ENCODE measurements at regions not wholly inside any gene's neighbourhood (a gene's known extent, or its start where the extent isn't known, plus 50 kb on each side); places are given as distances from the start of the nearest gene placed in this dataset.

DNA sequence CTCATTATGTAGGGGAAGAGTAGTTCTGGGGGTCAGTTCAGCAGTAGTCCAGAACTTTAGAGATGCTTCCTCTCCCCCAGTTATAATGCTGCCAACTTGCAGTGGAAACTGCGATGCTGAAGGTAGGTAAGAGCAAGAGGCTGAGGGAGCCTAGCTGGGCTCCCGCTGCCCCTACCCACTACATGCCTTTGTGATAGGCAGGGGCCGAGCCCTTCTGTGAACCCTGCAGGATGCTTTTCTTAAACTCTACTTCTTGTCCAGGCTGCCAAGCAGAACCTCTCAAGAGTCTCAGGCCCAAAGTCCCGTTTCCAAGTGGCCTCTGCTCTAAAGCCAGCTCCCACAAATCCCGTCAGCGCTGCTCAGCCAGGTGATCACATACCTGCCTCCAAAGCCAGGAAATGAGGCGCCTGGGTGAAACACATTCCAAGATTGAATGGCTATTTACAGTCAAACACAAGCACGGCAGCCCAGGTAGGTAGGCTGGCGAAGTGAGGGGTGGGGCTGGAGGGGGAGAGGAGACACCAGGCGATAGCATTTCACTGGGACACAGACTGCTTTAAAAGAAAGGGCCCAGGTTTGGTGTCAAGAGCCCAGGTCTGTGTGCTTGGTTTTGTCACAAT is 150.7 kb downstream of the CD24 start:
- TF ChIP-seq YY1 (IDR thresholded peaks at IDR 0.05) (no peak), GABPA (IDR thresholded peaks at IDR 0.05 in 1 of 2, conservative IDR thresholded peaks at IDR 0.05 in 1 of 2) (no peak), EGR1 (IDR thresholded peaks at IDR 0.05; ENCODE audit: low read depth in 2 of 2) (no peak), JUND (IDR thresholded peaks at IDR 0.05) (no peak), TAF1 (conservative IDR thresholded peaks at IDR 0.05) (no peak)
- TF ChIP-seq, protein P1, sequence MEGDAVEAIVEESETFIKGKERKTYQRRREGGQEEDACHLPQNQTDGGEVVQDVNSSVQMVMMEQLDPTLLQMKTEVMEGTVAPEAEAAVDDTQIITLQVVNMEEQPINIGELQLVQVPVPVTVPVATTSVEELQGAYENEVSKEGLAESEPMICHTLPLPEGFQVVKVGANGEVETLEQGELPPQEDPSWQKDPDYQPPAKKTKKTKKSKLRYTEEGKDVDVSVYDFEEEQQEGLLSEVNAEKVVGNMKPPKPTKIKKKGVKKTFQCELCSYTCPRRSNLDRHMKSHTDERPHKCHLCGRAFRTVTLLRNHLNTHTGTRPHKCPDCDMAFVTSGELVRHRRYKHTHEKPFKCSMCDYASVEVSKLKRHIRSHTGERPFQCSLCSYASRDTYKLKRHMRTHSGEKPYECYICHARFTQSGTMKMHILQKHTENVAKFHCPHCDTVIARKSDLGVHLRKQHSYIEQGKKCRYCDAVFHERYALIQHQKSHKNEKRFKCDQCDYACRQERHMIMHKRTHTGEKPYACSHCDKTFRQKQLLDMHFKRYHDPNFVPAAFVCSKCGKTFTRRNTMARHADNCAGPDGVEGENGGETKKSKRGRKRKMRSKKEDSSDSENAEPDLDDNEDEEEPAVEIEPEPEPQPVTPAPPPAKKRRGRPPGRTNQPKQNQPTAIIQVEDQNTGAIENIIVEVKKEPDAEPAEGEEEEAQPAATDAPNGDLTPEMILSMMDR (IDR thresholded peaks at IDR 0.05; ENCODE audit: low read depth, low read length, missing input control) = no peak
- TF ChIP-seq, protein P2, sequence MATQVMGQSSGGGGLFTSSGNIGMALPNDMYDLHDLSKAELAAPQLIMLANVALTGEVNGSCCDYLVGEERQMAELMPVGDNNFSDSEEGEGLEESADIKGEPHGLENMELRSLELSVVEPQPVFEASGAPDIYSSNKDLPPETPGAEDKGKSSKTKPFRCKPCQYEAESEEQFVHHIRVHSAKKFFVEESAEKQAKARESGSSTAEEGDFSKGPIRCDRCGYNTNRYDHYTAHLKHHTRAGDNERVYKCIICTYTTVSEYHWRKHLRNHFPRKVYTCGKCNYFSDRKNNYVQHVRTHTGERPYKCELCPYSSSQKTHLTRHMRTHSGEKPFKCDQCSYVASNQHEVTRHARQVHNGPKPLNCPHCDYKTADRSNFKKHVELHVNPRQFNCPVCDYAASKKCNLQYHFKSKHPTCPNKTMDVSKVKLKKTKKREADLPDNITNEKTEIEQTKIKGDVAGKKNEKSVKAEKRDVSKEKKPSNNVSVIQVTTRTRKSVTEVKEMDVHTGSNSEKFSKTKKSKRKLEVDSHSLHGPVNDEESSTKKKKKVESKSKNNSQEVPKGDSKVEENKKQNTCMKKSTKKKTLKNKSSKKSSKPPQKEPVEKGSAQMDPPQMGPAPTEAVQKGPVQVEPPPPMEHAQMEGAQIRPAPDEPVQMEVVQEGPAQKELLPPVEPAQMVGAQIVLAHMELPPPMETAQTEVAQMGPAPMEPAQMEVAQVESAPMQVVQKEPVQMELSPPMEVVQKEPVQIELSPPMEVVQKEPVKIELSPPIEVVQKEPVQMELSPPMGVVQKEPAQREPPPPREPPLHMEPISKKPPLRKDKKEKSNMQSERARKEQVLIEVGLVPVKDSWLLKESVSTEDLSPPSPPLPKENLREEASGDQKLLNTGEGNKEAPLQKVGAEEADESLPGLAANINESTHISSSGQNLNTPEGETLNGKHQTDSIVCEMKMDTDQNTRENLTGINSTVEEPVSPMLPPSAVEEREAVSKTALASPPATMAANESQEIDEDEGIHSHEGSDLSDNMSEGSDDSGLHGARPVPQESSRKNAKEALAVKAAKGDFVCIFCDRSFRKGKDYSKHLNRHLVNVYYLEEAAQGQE (IDR thresholded peaks at IDR 0.05) = no peak
- TF ChIP-seq, protein P3, sequence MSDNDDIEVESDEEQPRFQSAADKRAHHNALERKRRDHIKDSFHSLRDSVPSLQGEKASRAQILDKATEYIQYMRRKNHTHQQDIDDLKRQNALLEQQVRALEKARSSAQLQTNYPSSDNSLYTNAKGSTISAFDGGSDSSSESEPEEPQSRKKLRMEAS (IDR thresholded peaks at IDR 0.05) = no peak
